ENCODE measurements at regions not wholly inside any gene's neighbourhood (a gene's known extent, or its start where the extent isn't known, plus 50 kb on each side); places are given as distances from the start of the nearest gene placed in this dataset.

DNA sequence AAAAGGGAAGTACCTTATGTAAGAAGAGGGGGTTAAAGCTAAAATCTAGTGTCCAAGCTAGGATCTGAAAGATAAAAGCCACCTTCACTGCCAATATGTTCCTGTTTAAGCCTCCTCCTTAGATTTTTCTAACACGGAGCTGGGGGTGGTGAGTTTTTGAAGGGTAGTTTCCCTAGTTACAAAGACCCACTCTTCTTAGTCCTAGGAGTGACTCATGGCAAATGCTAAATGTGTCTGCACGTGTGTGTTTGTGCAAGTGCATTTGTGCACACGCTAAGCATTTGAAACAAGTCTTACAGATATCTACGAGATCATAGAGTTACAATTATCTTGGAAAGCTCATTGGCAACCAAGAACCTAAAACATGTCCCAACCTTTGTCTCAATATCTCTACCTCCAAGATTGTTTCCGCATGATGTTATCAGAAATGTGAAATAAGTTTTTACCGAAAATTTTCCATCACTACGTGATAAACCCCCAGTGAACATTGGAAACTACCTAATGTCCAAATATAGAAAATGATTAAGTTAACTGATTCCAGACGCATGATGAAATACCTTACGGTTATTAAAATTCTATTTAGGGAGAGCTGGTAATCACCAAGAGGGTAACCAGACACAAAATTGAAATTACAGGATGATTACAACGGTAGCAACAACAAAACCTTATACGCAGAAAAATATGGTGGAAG lies 78.0 kb upstream of the HRH2 start:
- TF ChIP-seq, protein P1, sequence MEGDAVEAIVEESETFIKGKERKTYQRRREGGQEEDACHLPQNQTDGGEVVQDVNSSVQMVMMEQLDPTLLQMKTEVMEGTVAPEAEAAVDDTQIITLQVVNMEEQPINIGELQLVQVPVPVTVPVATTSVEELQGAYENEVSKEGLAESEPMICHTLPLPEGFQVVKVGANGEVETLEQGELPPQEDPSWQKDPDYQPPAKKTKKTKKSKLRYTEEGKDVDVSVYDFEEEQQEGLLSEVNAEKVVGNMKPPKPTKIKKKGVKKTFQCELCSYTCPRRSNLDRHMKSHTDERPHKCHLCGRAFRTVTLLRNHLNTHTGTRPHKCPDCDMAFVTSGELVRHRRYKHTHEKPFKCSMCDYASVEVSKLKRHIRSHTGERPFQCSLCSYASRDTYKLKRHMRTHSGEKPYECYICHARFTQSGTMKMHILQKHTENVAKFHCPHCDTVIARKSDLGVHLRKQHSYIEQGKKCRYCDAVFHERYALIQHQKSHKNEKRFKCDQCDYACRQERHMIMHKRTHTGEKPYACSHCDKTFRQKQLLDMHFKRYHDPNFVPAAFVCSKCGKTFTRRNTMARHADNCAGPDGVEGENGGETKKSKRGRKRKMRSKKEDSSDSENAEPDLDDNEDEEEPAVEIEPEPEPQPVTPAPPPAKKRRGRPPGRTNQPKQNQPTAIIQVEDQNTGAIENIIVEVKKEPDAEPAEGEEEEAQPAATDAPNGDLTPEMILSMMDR (IDR thresholded peaks at IDR 0.05), result no peak
- Histone ChIP-seq H3K27me3 (no peaks in the 10 kb centered on the region), H3K4me3 (no peak overlapping the region), H3K4me1 (no peaks in the 10 kb centered on the region), H3K36me3 (no peaks in the 10 kb centered on the region), H3K27ac (peak overlapping the region in 1 of 2 donors; percentile 16), H3K9me3 (no peaks in the 10 kb centered on the region)
- intact Hi-C loops (cut with DNase I), result no loop called here
- no peak for DNase-seq (ENCODE audit: low spot score in 2 of 2)

DNA sequence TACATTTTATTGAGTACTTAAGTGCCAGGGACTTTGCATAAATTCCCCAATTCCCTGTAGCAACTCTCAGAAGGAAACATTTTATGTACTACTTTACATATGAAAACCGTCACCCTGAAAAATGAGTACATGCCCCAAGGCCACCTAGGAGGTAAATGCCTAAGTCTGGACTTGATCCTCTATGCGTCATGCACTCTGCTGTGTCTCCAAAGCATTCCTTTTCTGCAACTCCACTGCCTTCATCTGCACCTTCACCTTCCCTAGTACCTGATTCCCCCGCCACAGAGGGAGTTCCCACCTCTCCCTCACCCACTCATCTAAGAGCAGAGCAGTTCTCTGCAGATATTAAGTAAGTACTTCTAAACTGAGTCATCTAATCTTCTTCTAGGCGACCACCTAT lies 75.2 kb upstream of the HRH2 start:
- no peak for DNase-seq (ENCODE audit: low spot score in 2 of 2)
- intact Hi-C loops (cut with DNase I), result no loop called here
- H3K36me3 ChIP-seq, result no peaks in the 10 kb centered on the region
- TF ChIP-seq, protein P1 (IDR thresholded peaks at IDR 0.05), result no peak
- no peak overlapping the region for H3K27ac ChIP-seq
- H3K4me1 ChIP-seq, result no peaks in the 10 kb centered on the region
- H3K27me3 ChIP-seq, result no peaks in the 10 kb centered on the region
- H3K4me3 ChIP-seq, result no peak overlapping the region
- H3K9me3 ChIP-seq, result no peaks in the 10 kb centered on the region

DNA sequence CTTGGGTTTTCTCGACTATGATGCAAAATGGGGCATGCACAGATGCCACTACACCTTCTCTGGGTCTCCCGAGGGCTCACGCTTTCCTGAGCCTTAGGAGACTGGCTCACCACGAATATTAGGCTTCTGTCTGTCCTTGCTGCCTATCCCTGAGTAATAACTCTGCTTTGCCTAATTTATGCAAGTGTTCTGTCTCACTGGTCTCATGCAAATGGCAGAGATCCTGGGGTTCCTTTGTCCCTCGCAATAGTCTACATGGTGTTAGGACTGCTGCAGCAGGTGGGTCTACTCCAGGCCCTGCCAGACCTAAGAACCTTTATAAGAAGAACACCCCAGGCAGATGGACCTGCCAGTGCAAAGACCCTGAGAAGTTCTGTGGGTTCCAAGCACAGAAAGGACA lies 72.3 kb upstream of the HRH2 start:
- Histone ChIP-seq H3K9me3 (no peaks in the 10 kb centered on the region), H3K36me3 (no peaks in the 10 kb centered on the region), H3K4me1 (no peaks in the 10 kb centered on the region), H3K4me3 (no peak overlapping the region), H3K27ac (no peak overlapping the region), H3K27me3 (no peaks in the 10 kb centered on the region)
- DNase-seq (ENCODE audit: low spot score in 2 of 2), result no peak
- intact Hi-C loops (cut with DNase I), result no loop called here
- TF ChIP-seq, protein P1 (IDR thresholded peaks at IDR 0.05), result no peak

DNA sequence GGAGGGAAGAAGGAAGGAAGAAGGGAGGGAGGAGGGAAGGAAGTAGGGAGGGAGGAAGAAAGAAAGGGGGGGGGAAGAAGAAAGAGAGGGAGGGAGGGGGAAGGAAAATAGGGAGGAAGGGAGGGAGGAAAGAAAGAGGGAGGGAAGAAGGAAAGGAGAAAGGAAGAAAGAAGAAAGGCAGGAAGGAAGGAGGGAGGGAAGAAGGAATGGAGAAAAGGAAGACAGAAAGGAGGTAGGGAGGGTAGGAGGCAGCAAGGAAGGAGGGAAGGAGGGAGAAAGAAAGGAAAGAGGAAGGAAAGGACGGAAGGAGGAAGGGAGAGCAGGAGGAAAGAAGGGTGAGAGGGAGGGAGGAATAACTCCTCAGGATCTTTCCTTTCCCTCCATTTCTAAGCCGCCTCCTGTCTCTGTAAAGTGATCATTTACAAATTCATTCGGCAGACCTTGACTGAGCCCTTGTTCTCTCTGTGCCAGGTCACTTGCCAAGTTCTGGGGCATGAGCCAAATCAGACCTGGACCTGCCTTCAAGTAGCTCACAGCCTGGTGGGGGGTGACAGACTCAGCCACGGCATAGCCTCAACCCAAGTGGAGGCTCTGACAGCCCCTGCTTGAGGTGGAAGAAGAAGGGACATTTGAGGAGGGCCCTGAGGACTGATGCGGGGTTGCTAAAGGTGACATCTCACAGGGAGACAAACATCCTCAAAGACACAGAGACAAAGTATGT lies 69.0 kb upstream of the HRH2 start:
- DNase-seq (ENCODE audit: low spot score in 2 of 2), result no peak
- H3K27ac ChIP-seq, result no peak overlapping the region
- H3K36me3 ChIP-seq, result no peaks in the 10 kb centered on the region
- no peaks in the 10 kb centered on the region for H3K27me3 ChIP-seq
- H3K4me3 ChIP-seq, result no peak overlapping the region
- H3K4me1 ChIP-seq, result no peaks in the 10 kb centered on the region
- intact Hi-C loops (cut with DNase I), result no loop called here
- TF ChIP-seq, protein P1 (IDR thresholded peaks at IDR 0.05), result no peak
- H3K9me3 ChIP-seq, result no peaks in the 10 kb centered on the region

DNA sequence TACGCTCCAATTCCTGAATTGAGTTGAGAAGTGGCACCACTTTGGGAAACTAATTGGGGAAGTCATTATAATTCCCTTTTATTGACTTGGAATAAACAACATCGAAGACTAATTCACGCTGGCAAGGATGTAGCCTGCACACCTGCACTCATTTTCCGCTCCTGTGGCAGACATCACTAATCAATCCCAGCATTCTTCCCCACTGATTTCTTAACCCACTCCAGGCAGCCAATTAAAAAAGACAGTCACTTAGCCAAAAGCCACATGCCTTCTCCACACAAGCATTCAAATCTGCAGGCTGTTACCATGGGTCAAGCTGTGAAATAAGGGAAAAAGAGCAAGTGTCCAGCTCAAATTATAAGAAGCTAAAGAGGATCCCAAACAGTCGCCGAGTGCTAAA lies 68.2 kb upstream of the HRH2 start:
- intact Hi-C loops (cut with DNase I), result no loop called here
- H3K27ac ChIP-seq, result no peak overlapping the region
- no peaks in the 10 kb centered on the region for H3K27me3 ChIP-seq
- H3K4me3 ChIP-seq, result no peak overlapping the region
- TF ChIP-seq, protein P1 (IDR thresholded peaks at IDR 0.05), result no peak
- H3K36me3 ChIP-seq, result no peaks in the 10 kb centered on the region
- H3K9me3 ChIP-seq, result no peaks in the 10 kb centered on the region
- no peak for DNase-seq (ENCODE audit: low spot score in 2 of 2)
- no peaks in the 10 kb centered on the region for H3K4me1 ChIP-seq
